SK-N-SH (cell line): ENCODE measurements at regions not wholly inside any gene's neighbourhood (a gene's known extent, or its start where the extent isn't known, plus 50 kb on each side); places are given as distances from the start of the nearest gene placed in this dataset.

Experiments
- CTCF ChIA-PET: fragments of 300-600, 350-600 bp; formaldehyde crosslinking; extraction: SDS; loops from one replicate; lab custom pipeline; 2021; lab: Yijun Ruan, JAX
- POLR2A ChIA-PET: fragments of 350-600 bp; sonication (Branson Sonifier 250); formaldehyde crosslinking; extraction: SDS; loops from one replicate; lab custom pipeline; 2020; ENCODE audit warnings: antibody characterized with exemption, inconsistent platforms; lab: Yijun Ruan, JAX
- DNase-seq: peaks from one replicate; pipeline ENCODE4 v3.0.0; 2012
- H2AFZ ChIP-seq: fragments of 200-600 bp; sonication (generic); 2 replicates; pipeline ENCODE4 v1.8.1; 2016; ENCODE audit warnings: antibody characterized with exemption, mild to moderate bottlenecking, low read depth
- H3F3A ChIP-seq: fragments of 200-600 bp; sonication (generic); replicated peaks from 2 replicates; pipeline ENCODE3; 2016; ENCODE audit warnings: antibody characterized with exemption, mild to moderate bottlenecking; ENCODE audit not compliant: insufficient read depth
- H3K27ac ChIP-seq, 2 experiments: fragments of 200-500 bp in 1 of 2; fragments of 200-600 bp in 1 of 2; sonication (Bioruptor generic) in 1 of 2; sonication (generic), shearing (Covaris generic) in 1 of 2; 2 replicates each; pipeline versions ENCODE4 v1.5.1 to v1.6.1; 2014 to 2016; ENCODE audit warnings: low read depth in 2 of 2, inconsistent platforms in 1 of 2, low read length in 1 of 2, mild to moderate bottlenecking in 1 of 2, mixed read lengths in 1 of 2
- H3K27me3 ChIP-seq: fragments of 200-600 bp; sonication (generic), shearing (Covaris generic); 2 replicates; pipeline ENCODE4 v1.6.1; 2016; ENCODE audit warnings: mixed run types; ENCODE audit not compliant: insufficient read depth
- H3K36me3 ChIP-seq, 2 experiments: fragments of 200-500 bp in 1 of 2; fragments of 200-600 bp in 1 of 2; sonication (Bioruptor generic) in 1 of 2; sonication (generic) in 1 of 2; replicated peaks in 1 of 2; 2 replicates each; pipeline versions ENCODE3 to v1.5.1; 2014 to 2016; ENCODE audit warnings: low read length in 1 of 2, mild to moderate bottlenecking in 1 of 2; ENCODE audit not compliant: insufficient read depth in 2 of 2, control insufficient read depth in 1 of 2
- H3K4me1 ChIP-seq, 2 experiments: fragments of 200-500 bp in 1 of 2; fragments of 200-600 bp in 1 of 2; sonication (Bioruptor generic) in 1 of 2; sonication (generic), shearing (Covaris generic) in 1 of 2; 2 replicates each; pipeline versions ENCODE4 v1.5.1 to v1.6.1; 2014 to 2016; ENCODE audit warnings: low read depth in 1 of 2, low read length in 1 of 2, mixed run types in 1 of 2; ENCODE audit not compliant: insufficient read depth in 2 of 2, control insufficient read depth in 1 of 2
- H3K4me2 ChIP-seq: fragments of 200-600 bp; sonication (generic), shearing (Covaris generic); 2 replicates; pipeline ENCODE4 v1.6.1; 2017; ENCODE audit warnings: mixed run types
- H3K4me3 ChIP-seq, 2 experiments: fragments of 200-500 bp in 1 of 2; fragments of 200-600 bp in 1 of 2; sonication (Bioruptor generic) in 1 of 2; sonication (generic), shearing (Covaris generic) in 1 of 2; 2 replicates each; pipeline versions ENCODE4 v1.5.1 to v1.8.1; 2014 to 2016; ENCODE audit warnings: low read depth in 2 of 2, inconsistent platforms in 1 of 2, low read length in 1 of 2, mild to moderate bottlenecking in 1 of 2, mixed read lengths in 1 of 2, moderate library complexity in 1 of 2
- H3K79me2 ChIP-seq: fragments of 200-600 bp; sonication (generic); 2 replicates; pipeline ENCODE4 v1.8.1; 2017; ENCODE audit warnings: mild to moderate bottlenecking; ENCODE audit not compliant: insufficient read depth
- H3K9ac ChIP-seq: fragments of 200-600 bp; sonication (generic); 2 replicates; pipeline ENCODE4 v1.6.1; 2017; ENCODE audit warnings: mixed run types
- H3K9me2 ChIP-seq: fragments of 200-600 bp; sonication (generic); 2 replicates; pipeline ENCODE4 v1.6.1; 2017; ENCODE audit warnings: mixed run types
- H3K9me3 ChIP-seq: fragments of 200-600 bp; sonication (generic); 2 replicates; pipeline ENCODE4 v1.6.1; 2017; ENCODE audit warnings: mixed run types, mild to moderate bottlenecking, moderate library complexity
- H4K20me1 ChIP-seq: fragments of 200-600 bp; sonication (generic); 2 replicates; pipeline ENCODE4 v1.6.1; 2017; ENCODE audit warnings: mild to moderate bottlenecking, mixed run types; ENCODE audit not compliant: insufficient read depth
- EP300 ChIP-seq, 2 experiments: IDR thresholded peaks; 2 replicates each; pipeline versions ENCODE4 v1.4.0 to v1.6.1; 2012; ENCODE audit warnings: borderline replicate concordance in 1 of 2, low read depth in 1 of 2, low read length in 1 of 2
- EZH2phosphoT487 ChIP-seq: fragments of 200-600 bp; sonication (generic); IDR thresholded peaks from 2 replicates; pipeline ENCODE4 v1.6.1; 2017; ENCODE audit warnings: low read depth, mixed run types, mild to moderate bottlenecking, antibody characterized with exemption, moderate library complexity, borderline replicate concordance
- FOSL2 ChIP-seq: IDR thresholded peaks from 2 replicates; pipeline ENCODE4 v1.4.0; 2012; ENCODE audit warnings: low read depth, mild to moderate bottlenecking, moderate library complexity, borderline replicate concordance
- FOXJ3 ChIP-seq: sonication (generic); formaldehyde crosslinking; IDR thresholded peaks from 2 replicates; pipeline ENCODE4 v1.5.1; 2020; ENCODE audit warnings: mild to moderate bottlenecking, missing genetic modification reagents
- GATA2 ChIP-seq: sonication (generic); formaldehyde crosslinking; IDR thresholded peaks from 2 replicates; pipeline ENCODE4 v1.5.0; 2020; ENCODE audit warnings: mild to moderate bottlenecking, missing genetic modification reagents
- NFIC ChIP-seq: IDR thresholded peaks from 2 replicates; pipeline ENCODE4 v1.4.0; 2012; ENCODE audit warnings: borderline replicate concordance
- RAD21 ChIP-seq: IDR thresholded peaks from 2 replicates; pipeline ENCODE4 v1.6.1; 2012; ENCODE audit warnings: mild to moderate bottlenecking, low read length
- RFX5 ChIP-seq: IDR thresholded peaks from 2 replicates; pipeline ENCODE4 v1.6.1; 2012; ENCODE audit warnings: mild to moderate bottlenecking, improper control_type of control experiment, low read length
- SIN3A ChIP-seq: IDR thresholded peaks from 2 replicates; pipeline ENCODE4 v1.6.1; 2012; ENCODE audit warnings: low read depth, mild to moderate bottlenecking, low read length, moderate library complexity, borderline replicate concordance
- TAF1 ChIP-seq: IDR thresholded peaks from 2 replicates; pipeline ENCODE4 v1.6.1; 2012; ENCODE audit warnings: low read depth, mild to moderate bottlenecking, low read length, moderate library complexity, borderline replicate concordance
- WGBS: methylation state at CpG from one replicate; pipeline ENCODE4 v1.1.6; 2017; ENCODE audit warnings: low lambda C conversion rate; 5-methylcytosine and 5-hydroxymethylcytosine counted together
- TF ChIP-seq, protein P1 (sequence below): fragments of 200-600 bp; sonication (generic); IDR thresholded peaks from 2 replicates; pipeline ENCODE4 v1.6.1; 2017; ENCODE audit warnings: antibody characterized with exemption, mild to moderate bottlenecking, moderate library complexity
- TF ChIP-seq, protein P2 (sequence below): IDR thresholded peaks from 2 replicates; pipeline ENCODE4; 2012
- TF ChIP-seq, protein P3 (sequence below): IDR thresholded peaks from 2 replicates; pipeline ENCODE4 v1.4.0; 2012; ENCODE audit warnings: low read depth
- TF ChIP-seq, protein P4 (sequence below): IDR thresholded peaks from 2 replicates; pipeline ENCODE4 v1.6.1; 2012; ENCODE audit warnings: mild to moderate bottlenecking, low read depth, low read length, moderate library complexity

DNA sequence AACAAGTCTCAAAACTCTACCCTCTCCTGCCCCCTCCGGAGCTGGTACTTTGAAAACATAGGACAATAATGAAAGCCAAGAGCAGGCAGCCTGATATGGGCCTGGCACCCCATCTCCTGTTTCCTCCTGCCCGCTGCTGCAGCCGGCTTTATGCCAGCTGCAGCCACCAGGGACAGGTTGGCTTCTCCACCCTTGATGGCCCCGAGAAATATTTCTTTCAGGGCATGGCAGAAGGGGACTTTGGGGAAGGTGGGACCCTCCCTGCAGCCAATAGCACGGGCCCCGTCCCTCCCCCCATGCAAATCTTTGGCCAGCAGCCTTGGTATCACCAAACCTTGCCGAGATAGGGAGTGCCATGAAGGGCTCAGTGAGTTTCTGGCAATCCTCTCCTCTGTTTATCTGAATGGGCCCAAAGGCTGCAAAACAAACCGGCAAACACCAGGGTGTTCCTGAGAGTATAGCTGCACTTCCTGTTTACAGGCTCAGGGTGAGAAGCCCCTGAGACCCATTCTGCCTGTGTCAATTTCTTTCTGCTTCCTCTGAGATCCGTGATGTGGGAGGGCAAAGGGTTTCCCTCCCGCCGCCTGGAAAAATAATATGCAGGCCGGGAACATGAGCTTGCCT lies 73.4 kb upstream of the BOD1 start:
- Histone ChIP-seq H3K36me3 (no peaks in the 10 kb centered on the region), H4K20me1 (no peaks in the 10 kb centered on the region), H3K27me3 (no peaks in the 10 kb centered on the region; the same call in 1 of the 2 replicates), H3K9me3 (no peaks in the 10 kb centered on the region), H3K4me3 (no peak overlapping the region), H3K27ac (no peak overlapping the region), H3F3A (no peaks in the 10 kb centered on the region), H3K79me2 (no peaks in the 10 kb centered on the region), H3K4me2 (no peak overlapping the region), H3K4me1 (peaks cover 0 to 10% of the 10 kb centered on the region in 2 experiments; a peak in 1 of 4 replicates), H3K9ac (no peak overlapping the region), H2AFZ (no peak overlapping the region), H3K9me2 (no peaks in the 10 kb centered on the region)
- DNase-seq, result peak; percentile 39
- TF ChIP-seq FOXJ3 (CRISPR knock-in tag) (no peak), TAF1 (no peak), EP300 (IDR thresholded peaks at IDR 0.05; ENCODE audit: borderline replicate concordance in 1 of 2, low read depth in 1 of 2, low read length in 1 of 2) (no peak), RFX5 (no peak), SIN3A (no peak), RAD21 (no peak), EZH2phosphoT487 (no peak), NFIC (no peak), GATA2 (CRISPR knock-in tag) (no peak), FOSL2 (no peak)
- TF ChIP-seq, protein P1, sequence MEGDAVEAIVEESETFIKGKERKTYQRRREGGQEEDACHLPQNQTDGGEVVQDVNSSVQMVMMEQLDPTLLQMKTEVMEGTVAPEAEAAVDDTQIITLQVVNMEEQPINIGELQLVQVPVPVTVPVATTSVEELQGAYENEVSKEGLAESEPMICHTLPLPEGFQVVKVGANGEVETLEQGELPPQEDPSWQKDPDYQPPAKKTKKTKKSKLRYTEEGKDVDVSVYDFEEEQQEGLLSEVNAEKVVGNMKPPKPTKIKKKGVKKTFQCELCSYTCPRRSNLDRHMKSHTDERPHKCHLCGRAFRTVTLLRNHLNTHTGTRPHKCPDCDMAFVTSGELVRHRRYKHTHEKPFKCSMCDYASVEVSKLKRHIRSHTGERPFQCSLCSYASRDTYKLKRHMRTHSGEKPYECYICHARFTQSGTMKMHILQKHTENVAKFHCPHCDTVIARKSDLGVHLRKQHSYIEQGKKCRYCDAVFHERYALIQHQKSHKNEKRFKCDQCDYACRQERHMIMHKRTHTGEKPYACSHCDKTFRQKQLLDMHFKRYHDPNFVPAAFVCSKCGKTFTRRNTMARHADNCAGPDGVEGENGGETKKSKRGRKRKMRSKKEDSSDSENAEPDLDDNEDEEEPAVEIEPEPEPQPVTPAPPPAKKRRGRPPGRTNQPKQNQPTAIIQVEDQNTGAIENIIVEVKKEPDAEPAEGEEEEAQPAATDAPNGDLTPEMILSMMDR, result no peak
- TF ChIP-seq, protein P2, sequence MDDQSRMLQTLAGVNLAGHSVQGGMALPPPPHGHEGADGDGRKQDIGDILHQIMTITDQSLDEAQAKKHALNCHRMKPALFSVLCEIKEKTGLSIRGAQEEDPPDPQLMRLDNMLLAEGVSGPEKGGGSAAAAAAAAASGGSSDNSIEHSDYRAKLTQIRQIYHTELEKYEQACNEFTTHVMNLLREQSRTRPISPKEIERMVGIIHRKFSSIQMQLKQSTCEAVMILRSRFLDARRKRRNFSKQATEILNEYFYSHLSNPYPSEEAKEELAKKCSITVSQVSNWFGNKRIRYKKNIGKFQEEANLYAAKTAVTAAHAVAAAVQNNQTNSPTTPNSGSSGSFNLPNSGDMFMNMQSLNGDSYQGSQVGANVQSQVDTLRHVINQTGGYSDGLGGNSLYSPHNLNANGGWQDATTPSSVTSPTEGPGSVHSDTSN, result no peak
- TF ChIP-seq, protein P3, sequence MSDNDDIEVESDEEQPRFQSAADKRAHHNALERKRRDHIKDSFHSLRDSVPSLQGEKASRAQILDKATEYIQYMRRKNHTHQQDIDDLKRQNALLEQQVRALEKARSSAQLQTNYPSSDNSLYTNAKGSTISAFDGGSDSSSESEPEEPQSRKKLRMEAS, result no peak
- TF ChIP-seq, protein P4, sequence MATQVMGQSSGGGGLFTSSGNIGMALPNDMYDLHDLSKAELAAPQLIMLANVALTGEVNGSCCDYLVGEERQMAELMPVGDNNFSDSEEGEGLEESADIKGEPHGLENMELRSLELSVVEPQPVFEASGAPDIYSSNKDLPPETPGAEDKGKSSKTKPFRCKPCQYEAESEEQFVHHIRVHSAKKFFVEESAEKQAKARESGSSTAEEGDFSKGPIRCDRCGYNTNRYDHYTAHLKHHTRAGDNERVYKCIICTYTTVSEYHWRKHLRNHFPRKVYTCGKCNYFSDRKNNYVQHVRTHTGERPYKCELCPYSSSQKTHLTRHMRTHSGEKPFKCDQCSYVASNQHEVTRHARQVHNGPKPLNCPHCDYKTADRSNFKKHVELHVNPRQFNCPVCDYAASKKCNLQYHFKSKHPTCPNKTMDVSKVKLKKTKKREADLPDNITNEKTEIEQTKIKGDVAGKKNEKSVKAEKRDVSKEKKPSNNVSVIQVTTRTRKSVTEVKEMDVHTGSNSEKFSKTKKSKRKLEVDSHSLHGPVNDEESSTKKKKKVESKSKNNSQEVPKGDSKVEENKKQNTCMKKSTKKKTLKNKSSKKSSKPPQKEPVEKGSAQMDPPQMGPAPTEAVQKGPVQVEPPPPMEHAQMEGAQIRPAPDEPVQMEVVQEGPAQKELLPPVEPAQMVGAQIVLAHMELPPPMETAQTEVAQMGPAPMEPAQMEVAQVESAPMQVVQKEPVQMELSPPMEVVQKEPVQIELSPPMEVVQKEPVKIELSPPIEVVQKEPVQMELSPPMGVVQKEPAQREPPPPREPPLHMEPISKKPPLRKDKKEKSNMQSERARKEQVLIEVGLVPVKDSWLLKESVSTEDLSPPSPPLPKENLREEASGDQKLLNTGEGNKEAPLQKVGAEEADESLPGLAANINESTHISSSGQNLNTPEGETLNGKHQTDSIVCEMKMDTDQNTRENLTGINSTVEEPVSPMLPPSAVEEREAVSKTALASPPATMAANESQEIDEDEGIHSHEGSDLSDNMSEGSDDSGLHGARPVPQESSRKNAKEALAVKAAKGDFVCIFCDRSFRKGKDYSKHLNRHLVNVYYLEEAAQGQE, result no peak
- POLR2A ChIA-PET, result no interaction called here
- 57% methylated on average over 11 of the region's 12 CpGs for WGBS
- CTCF ChIA-PET, result interaction anchor here (1.8 kb wide), 1 partner anchor 16 kb away, joined by 4 read pairs; no protein-coding TSS in a partner anchor
